Aorta (tissue), 5 donors: ENCODE measurements at regions not wholly inside any gene's neighbourhood (a gene's known extent, or its start where the extent isn't known, plus 50 kb on each side); places are given as distances from the start of the nearest gene placed in this dataset.

ENCODE experiments used
- ATAC-seq: fragments of 200-7000 bp; cut with Tn5 transposase; one replicate; pipeline ENCODE4 v1.9.1; 2022; ENCODE audit warnings: moderate library complexity; ENCODE audit not compliant: low FRiP score
- DNase-seq, 2 donors: peaks; one replicate each; pipeline ENCODE4 v3.0.0-alpha.2; 2020
- H3K27ac ChIP-seq, 2 donors: one replicate each; pipeline ENCODE4 v1.5.1; 2013; ENCODE audit warnings: low read length in 2 of 2, mild to moderate bottlenecking in 2 of 2, moderate library complexity in 2 of 2, control low read depth in 1 of 2, inconsistent platforms in 1 of 2, low read depth in 1 of 2
- H3K27me3 ChIP-seq, 2 donors: one replicate each; pipeline ENCODE4 v1.6.1; 2013; ENCODE audit warnings: control low read depth in 1 of 2, low read length in 1 of 2, mild to moderate bottlenecking in 1 of 2, moderate library complexity in 1 of 2; ENCODE audit not compliant: insufficient read depth in 2 of 2, control insufficient read depth in 1 of 2
- H3K36me3 ChIP-seq, 2 donors: one replicate each; pipeline ENCODE4 v1.6.1; 2013; ENCODE audit warnings: control low read depth in 1 of 2, low read length in 1 of 2, mild to moderate bottlenecking in 1 of 2; ENCODE audit not compliant: insufficient read depth in 2 of 2, control insufficient read depth in 1 of 2
- H3K4me1 ChIP-seq, 2 donors: one replicate each; pipeline ENCODE4 v1.6.1; 2013; ENCODE audit warnings: low read length in 2 of 2, control low read depth in 1 of 2, mild to moderate bottlenecking in 1 of 2, moderate library complexity in 1 of 2; ENCODE audit not compliant: insufficient read depth in 2 of 2, control insufficient read depth in 1 of 2
- H3K4me3 ChIP-seq, 2 donors: one replicate each; pipeline ENCODE4 v1.5.1; 2013; ENCODE audit warnings: low read length in 2 of 2, control low read depth in 1 of 2, mild to moderate bottlenecking in 1 of 2
- H3K9me3 ChIP-seq: one replicate; pipeline ENCODE4 v1.6.1; 2013; ENCODE audit warnings: mild to moderate bottlenecking, low read length; ENCODE audit not compliant: control insufficient read depth
- WGBS, 2 donors: extraction: QIAGEN DNeasy Blood & Tissue Kit; methylation state at CpG; one replicate each; pipeline ENCODE4 v1.1.7; 2013; 5-methylcytosine and 5-hydroxymethylcytosine counted together
- intact Hi-C, 2 donors: fragments of 100-400 bp; cut with DNase I; formaldehyde crosslinking; loops; one replicate each; pipeline versions ENCODE4 v1.14.2 to v1.15.0; 2022
- donor health status: healthy with polysubstance abuse.
- donor health status: Bipolar disorder and iron deficiency.
- donor health status: DM: no; HTN: no; CAD: no.
- donor health status: DM: no; HTN: no; CAD: no.
- donor health status: DM: yes; HTN: yes; CAD: no.

DNA sequence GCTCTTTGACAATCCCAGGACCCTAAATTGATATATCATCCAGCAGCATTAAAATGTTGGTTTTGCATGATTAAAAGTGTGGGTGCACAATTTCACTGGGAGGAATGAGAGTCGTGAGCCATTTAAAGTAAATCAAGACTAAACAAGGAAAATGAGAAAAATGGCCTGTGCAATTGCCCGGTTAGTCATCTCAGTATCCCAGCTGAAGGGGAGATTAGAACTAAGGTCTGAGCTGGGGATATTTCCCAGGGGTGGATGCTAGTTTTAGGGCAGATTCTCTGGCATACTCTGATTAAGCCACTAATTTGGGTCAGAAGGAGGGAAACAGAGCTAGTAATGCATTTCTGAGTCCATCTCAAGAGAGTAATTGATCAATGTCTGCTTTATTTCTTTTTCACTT, 177.2 kb downstream of the EN1 start:
- 79 to 85% methylated on average over 2 of the region's 2 CpGs for WGBS, 2 donors
- Histone ChIP-seq H3K27ac (no peak overlapping the region), H3K4me1 (peaks cover 0 to 4% of the 10 kb centered on the region in 2 donors), H3K9me3 (no peaks in the 10 kb centered on the region), H3K36me3 (no peaks in the 10 kb centered on the region), H3K4me3 (no peak overlapping the region), H3K27me3 (no peaks in the 10 kb centered on the region)
- ATAC-seq (no peak), DNase-seq (no peak)
- intact Hi-C loops, result loop anchor here in 1 of 2 donors (5.0 kb wide), 1 partner anchor 67 kb away; no protein-coding TSS in a partner anchor

- no peaks in the 10 kb centered on the region for H3K36me3 ChIP-seq
- peaks cover 0 to 4% of the 10 kb centered on the region in 2 donors for H3K4me1 ChIP-seq
- H3K9me3 ChIP-seq, result no peaks in the 10 kb centered on the region
- H3K4me3 ChIP-seq, result no peak overlapping the region
- no peak for ATAC-seq
- no peak for DNase-seq
- intact Hi-C loops, result loop anchor here in 1 of 2 donors (5.0 kb wide), 1 partner anchor 68 kb away; no protein-coding TSS in a partner anchor
- no peak overlapping the region for H3K27ac ChIP-seq
- H3K27me3 ChIP-seq, result no peaks in the 10 kb centered on the region
Measured at GRCh38 chr2:118669654-118670053, 177.8 kb downstream of the EN1 start.

DNA sequence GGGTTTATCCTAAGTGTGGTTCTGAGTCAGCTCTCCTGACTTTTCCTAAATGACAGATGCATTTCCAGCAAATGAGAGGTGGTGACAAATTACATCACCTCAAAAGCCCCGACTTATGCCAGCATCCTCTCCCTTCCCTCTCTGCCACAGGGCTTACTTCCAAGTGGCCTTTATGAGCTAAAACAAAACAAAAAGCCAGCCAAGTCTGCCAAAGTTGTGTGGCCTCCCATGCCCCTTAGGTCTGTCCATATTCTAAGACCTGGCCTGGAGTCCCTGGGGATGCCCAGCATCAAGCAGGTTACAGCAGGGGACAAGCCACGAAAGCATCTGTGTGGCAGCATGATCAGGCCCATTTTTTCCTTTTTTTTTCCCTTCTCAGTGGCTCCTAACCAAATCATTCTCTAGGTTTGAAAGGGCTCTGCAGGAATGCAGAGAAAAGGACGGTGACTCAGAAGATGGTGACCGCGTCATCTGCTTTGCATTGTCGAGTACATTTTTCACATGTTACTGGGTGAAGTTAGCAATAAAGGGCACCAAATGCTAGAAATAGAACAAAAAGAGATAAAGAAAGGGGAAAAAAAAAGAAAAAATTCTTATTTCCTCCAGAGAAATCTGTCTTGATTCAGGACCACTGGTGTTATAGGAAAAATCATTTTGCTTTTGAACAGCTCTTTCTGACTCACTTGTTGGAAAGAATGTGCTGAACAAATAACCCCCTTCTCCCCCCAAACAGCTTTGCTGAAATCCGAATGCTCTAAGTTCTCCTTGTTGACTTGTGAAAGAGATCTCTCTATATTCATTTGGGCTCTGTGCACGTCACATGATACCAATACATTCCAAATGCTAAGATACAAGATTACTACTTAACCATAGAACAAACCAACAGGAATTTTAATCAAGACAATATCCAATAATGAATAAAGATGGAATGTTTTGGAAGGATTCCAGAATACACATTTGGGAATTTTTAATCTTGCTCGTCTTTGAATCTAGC, 178.7 kb downstream of the EN1 start:
- intact Hi-C loops, result no loop called here
- Histone ChIP-seq H3K4me3 (no peak overlapping the region), H3K4me1 (peaks cover 0 to 4% of the 10 kb centered on the region in 2 donors), H3K36me3 (no peaks in the 10 kb centered on the region), H3K9me3 (no peaks in the 10 kb centered on the region), H3K27me3 (no peaks in the 10 kb centered on the region), H3K27ac (no peak overlapping the region)
- ATAC-seq, result peak; percentile 55
- DNase-seq, result peak in 1 of 2 donors; percentile 61
- 3 to 8% methylated on average over 9 of the region's 9 CpGs for WGBS, 2 donors

- ATAC-seq, result peak; percentile 47
- 67 to 74% methylated on average over 6 of the region's 6 CpGs for WGBS, 2 donors
- H3K4me3 ChIP-seq, result no peak overlapping the region
- no peaks in the 10 kb centered on the region for H3K36me3 ChIP-seq
- no peak overlapping the region for H3K27ac ChIP-seq
- H3K27me3 ChIP-seq, result no peaks in the 10 kb centered on the region
- DNase-seq, result no peak
- no peaks in the 10 kb centered on the region for H3K9me3 ChIP-seq
- H3K4me1 ChIP-seq, result peaks cover 0 to 4% of the 10 kb centered on the region in 2 donors
- intact Hi-C loops, result no loop called here
Measured at GRCh38 chr2:118667964-118668363, 179.5 kb downstream of the EN1 start.

- Histone ChIP-seq H3K9me3 (no peaks in the 10 kb centered on the region), H3K36me3 (no peaks in the 10 kb centered on the region), H3K27ac (no peak overlapping the region), H3K27me3 (no peaks in the 10 kb centered on the region), H3K4me3 (no peak overlapping the region), H3K4me1 (peaks cover 0 to 4% of the 10 kb centered on the region in 2 donors)
- intact Hi-C loops, result no loop called here
- no peak for DNase-seq
- ATAC-seq, result no peak
- 70 to 84% methylated on average over 2 of the region's 2 CpGs for WGBS, 2 donors
Measured at GRCh38 chr2:118667348-118667747, 180.1 kb downstream of the EN1 start.

DNA sequence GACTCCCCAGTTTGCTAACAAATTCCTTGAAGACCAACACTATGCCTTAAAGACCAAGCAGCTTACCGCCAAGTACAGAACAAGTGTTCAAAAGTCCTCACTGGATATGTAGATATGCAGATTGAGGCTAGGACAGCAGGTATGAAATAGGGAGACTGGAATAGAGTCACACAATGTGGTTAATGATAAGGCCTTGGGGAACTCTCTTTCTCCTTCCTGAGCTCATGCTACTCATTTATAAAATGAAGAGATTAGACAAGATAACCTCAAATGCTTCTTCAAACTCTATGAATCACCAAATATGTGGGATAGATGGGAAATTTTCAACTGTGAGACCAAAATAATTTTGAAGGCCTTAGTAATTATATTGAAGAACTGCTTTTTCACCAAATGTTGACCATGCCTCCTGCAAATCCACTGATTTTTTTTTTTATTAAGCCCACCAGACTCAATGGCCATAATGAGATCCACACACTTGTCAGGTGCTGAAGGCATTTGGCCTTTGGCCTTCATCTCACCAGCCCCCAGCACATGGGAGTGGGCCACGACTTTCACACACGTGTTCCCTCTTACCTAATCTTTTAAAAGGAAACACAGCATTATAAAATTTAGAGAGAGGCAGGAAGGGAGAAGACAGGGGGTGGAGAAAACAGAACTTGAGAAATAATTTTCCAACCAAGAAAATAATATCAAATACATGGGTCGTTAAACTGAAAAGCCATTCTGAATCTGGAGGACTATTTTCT, 181.5 kb downstream of the EN1 start:
- no peaks in the 10 kb centered on the region for H3K36me3 ChIP-seq
- intact Hi-C loops, result no loop called here
- DNase-seq (no peak), ATAC-seq (no peak)
- H3K27me3 ChIP-seq, result no peaks in the 10 kb centered on the region
- H3K4me1 ChIP-seq, result peaks cover 0 to 4% of the 10 kb centered on the region in 2 donors
- no peak overlapping the region for H3K27ac ChIP-seq
- no peaks in the 10 kb centered on the region for H3K9me3 ChIP-seq
- 75 to 77% methylated on average over 4 of the region's 4 CpGs for WGBS, 2 donors
- H3K4me3 ChIP-seq, result no peak overlapping the region

GRCh38 chr2:118661179-118661578, 186.3 kb downstream of the EN1 start:
- intact Hi-C loops, result no loop called here
- no peaks in the 10 kb centered on the region for H3K4me1 ChIP-seq
- H3K9me3 ChIP-seq, result no peaks in the 10 kb centered on the region
- no peak overlapping the region for H3K4me3 ChIP-seq
- no peaks in the 10 kb centered on the region for H3K27me3 ChIP-seq
- DNase-seq, result no peak
- no peaks in the 10 kb centered on the region for H3K36me3 ChIP-seq
- 24 to 46% methylated on average over 2 of the region's 2 CpGs for WGBS, 2 donors
- no peak overlapping the region for H3K27ac ChIP-seq
- no peak for ATAC-seq

- intact Hi-C loops, result no loop called here
- H3K36me3 ChIP-seq, result no peaks in the 10 kb centered on the region
- no peak for ATAC-seq
- no peak overlapping the region for H3K4me3 ChIP-seq
- H3K27me3 ChIP-seq, result no peaks in the 10 kb centered on the region
- no peak overlapping the region for H3K27ac ChIP-seq
- H3K9me3 ChIP-seq, result no peaks in the 10 kb centered on the region
- H3K4me1 ChIP-seq, result no peaks in the 10 kb centered on the region
- WGBS, 2 donors, result 31 to 53% methylated on average over 3 of the region's 3 CpGs
- DNase-seq, result no peak
Measured at GRCh38 chr2:118658596-118659198, 188.8 kb downstream of the EN1 start.
